GM12878 (cell line): ENCODE measurements at regions not wholly inside any gene's neighbourhood (a gene's known extent, or its start where the extent isn't known, plus 50 kb on each side); places are given as distances from the start of the nearest gene placed in this dataset.

Experiments
- ATAC-seq: fragments of 200-7000 bp; cut with Tn5 transposase; 3 replicates; pipeline ENCODE4 v1.9.1; 2020; ENCODE audit warnings: mild to moderate bottlenecking, moderate library complexity
- BruUV-seq: library from RNA; stranded (reverse); fragments of 400-500 nt; replicated peaks from 2 replicates; lab custom pipeline; 2021; lab: Mats Ljungman, UMichigan
- CTCF ChIA-PET: fragments of 300-600 bp; sonication (Branson Sonifier 250); formaldehyde crosslinking; extraction: SDS; loops from one replicate; lab custom pipeline; 2021; ENCODE audit warnings: inconsistent platforms; lab: Yijun Ruan, JAX
- POLR2A ChIA-PET: fragments of 350-600 bp; formaldehyde crosslinking; extraction: SDS; loops from one replicate; lab custom pipeline; 2021; ENCODE audit warnings: inconsistent platforms; lab: Charles Lee
- RAD21 ChIA-PET: fragments of 300-600 bp; sonication (Branson Sonifier 250); formaldehyde crosslinking; loops from one replicate; lab custom pipeline; 2023; ENCODE audit warnings: antibody characterized with exemption; ENCODE audit not compliant: unreplicated experiment; lab: Charles Lee
- SMC1A ChIA-PET: fragments of 300-600 bp; sonication (Branson Sonifier 250); formaldehyde crosslinking; loops from one replicate; lab custom pipeline; 2023; ENCODE audit not compliant: unreplicated experiment, uncharacterized antibody; lab: Charles Lee
- DNase-seq: peaks from one replicate; pipeline ENCODE4 v3.0.0-alpha.2; 2011; ENCODE audit warnings: low read depth, low spot score
- FAIRE-seq: peaks from 3 replicates; lab custom pipeline; 2011; peaks lifted over from hg19 to GRCh38; lab: Jason Lieb, UNC
- H2AFZ ChIP-seq: 2 replicates; pipeline ENCODE4 v1.6.0; 2011; ENCODE audit warnings: low read depth, low read length, control low read depth; ENCODE audit not compliant: control insufficient read depth
- H3K27ac ChIP-seq: 2 replicates; pipeline ENCODE4 v1.5.1; 2011; ENCODE audit warnings: control low read depth; ENCODE audit not compliant: control insufficient read depth, insufficient read depth
- H3K27me3 ChIP-seq, 2 experiments: replicated peaks in 1 of 2; 2 replicates each; pipeline versions ENCODE4 v1.6.0 to v1.6.1; 2011; ENCODE audit warnings: low read length in 1 of 2; ENCODE audit not compliant: control insufficient read depth in 2 of 2, insufficient read depth in 2 of 2
- H3K36me3 ChIP-seq, 2 experiments: 2 replicates each; pipeline ENCODE4 v1.5.1; 2011; ENCODE audit warnings: low read length in 1 of 2; ENCODE audit not compliant: control insufficient read depth in 2 of 2, insufficient read depth in 2 of 2
- H3K4me1 ChIP-seq: 2 replicates; pipeline ENCODE4 v1.6.1; 2011; ENCODE audit warnings: mild to moderate bottlenecking, low read length, moderate library complexity, mixed read lengths; ENCODE audit not compliant: control insufficient read depth, insufficient read depth
- H3K4me2 ChIP-seq: 2 replicates; pipeline ENCODE4 v1.6.0; 2011; ENCODE audit warnings: control low read depth; ENCODE audit not compliant: control insufficient read depth, insufficient read depth
- H3K4me3 ChIP-seq: fragments of 200-600 bp; sonication (generic); 2 replicates; pipeline ENCODE4 v1.5.1; 2016
- H3K79me2 ChIP-seq: 2 replicates; pipeline ENCODE4 v1.6.0; 2011; ENCODE audit warnings: low read length; ENCODE audit not compliant: control insufficient read depth, insufficient read depth
- H3K9ac ChIP-seq: 2 replicates; pipeline ENCODE4 v1.8.0; 2011; ENCODE audit warnings: low read length, control low read depth, mixed read lengths; ENCODE audit not compliant: control insufficient read depth, insufficient read depth
- H3K9me3 ChIP-seq: replicated peaks from 3 replicates; pipeline ENCODE4 v1.5.1; 2011; ENCODE audit warnings: mild to moderate bottlenecking, low read length; ENCODE audit not compliant: control insufficient read depth, insufficient read depth
- H4K20me1 ChIP-seq: 2 replicates; pipeline ENCODE4 v1.6.0; 2011; ENCODE audit not compliant: control insufficient read depth, insufficient read depth
- E2F8 ChIP-seq: fragments of 450-650 bp; IDR thresholded peaks from 2 replicates; pipeline ENCODE4 v1.6.1; 2018; ENCODE audit warnings: mild to moderate bottlenecking, low read depth, moderate library complexity; ENCODE audit not compliant: partially characterized antibody
- KAT2A ChIP-seq: conservative IDR thresholded peaks from 2 replicates; pipeline ENCODE4 v1.6.1; 2011; ENCODE audit warnings: low read depth, low read length; ENCODE audit not compliant: control insufficient read depth
- MEF2A ChIP-seq: IDR thresholded peaks from 2 replicates; pipeline ENCODE4 v1.6.1; 2011; ENCODE audit warnings: low read depth, mild to moderate bottlenecking, low read length, moderate library complexity; ENCODE audit not compliant: insufficient read depth
- NR2F1 ChIP-seq: fragments of 450-650 bp; conservative IDR thresholded peaks from 2 replicates; pipeline ENCODE4 v1.6.1; 2017; ENCODE audit warnings: mild to moderate bottlenecking
- SP1 ChIP-seq: IDR thresholded peaks from one replicate; pipeline ENCODE4 v1.6.1; 2011; ENCODE audit warnings: low read depth, low read length
- WRNIP1 ChIP-seq: IDR thresholded peaks from 2 replicates; pipeline ENCODE4 v1.6.1; 2011; ENCODE audit warnings: low read depth, low read length, improper control_type of control experiment, borderline replicate concordance
- ZNF217 ChIP-seq: fragments of 450-650 bp; IDR thresholded peaks from 2 replicates; pipeline ENCODE4 v1.6.1; 2017; ENCODE audit warnings: antibody characterized with exemption, mild to moderate bottlenecking
- WGBS: methylation state at CpG from one replicate; pipeline ENCODE4 v1.1.6; 2016; ENCODE audit warnings: low lambda C conversion rate; ENCODE audit not compliant: insufficient replicate concordance, insufficient coverage; ENCODE audit errors: missing lambda C conversion rate; 5-methylcytosine and 5-hydroxymethylcytosine counted together
- in situ Hi-C: fragments of 300-500 bp; cut with MboI; formaldehyde crosslinking; loops from 9 replicates; pipeline ENCODE4 v1.14.3; 2018; ENCODE audit warnings: mixed read lengths
- intact Hi-C: fragments of 100-400 bp; cut with micrococcal nuclease; formaldehyde crosslinking; loops from one replicate; pipeline ENCODE4 v1.14.2; 2022; ENCODE audit not compliant: unreplicated experiment

GRCh38 chr22:49500942-49501395, 326.7 kb downstream of the BRD1 start:
- TF ChIP-seq MEF2A (no peak), WRNIP1 (no peak), KAT2A (no peak), ZNF217 (no peak), SP1 (no peak), E2F8 (no peak), NR2F1 (no peak)
- Histone ChIP-seq H3K4me3 (no peak overlapping the region), H3K27ac (no peak overlapping the region), H3K36me3 (no peaks in the 10 kb centered on the region), H3K9ac (no peak overlapping the region), H4K20me1 (no peaks in the 10 kb centered on the region), H3K4me2 (no peak overlapping the region), H3K27me3 (no peaks in the 10 kb centered on the region), H3K9me3 (no peaks in the 10 kb centered on the region; the same call in 2 of the 3 replicates), H2AFZ (no peak overlapping the region), H3K79me2 (no peaks in the 10 kb centered on the region; the same call in 1 of the 2 replicates), H3K4me1 (peaks cover 13% of the 10 kb centered on the region)
- ChIA-PET RAD21 (no interaction called here), POLR2A (no interaction called here), CTCF (no interaction called here), SMC1A (no interaction called here)
- FAIRE-seq (no peak), ATAC-seq (no peak), DNase-seq (no peak)
- in situ Hi-C loops: no loop called here
- no TSS peak for BruUV-seq
- intact Hi-C loops: no loop called here
- 70% methylated on average over 2 of the region's 2 CpGs for WGBS
